GM19193 (cell line): ENCODE measurements at regions not wholly inside any gene's neighbourhood (a gene's known extent, or its start where the extent isn't known, plus 50 kb on each side); places are given as distances from the start of the nearest gene placed in this dataset.

ENCODE experiments used
- POLR2A ChIP-seq: IDR thresholded peaks from 4 replicates; pipeline ENCODE4 v1.6.1; 2011; ENCODE audit not compliant: insufficient read depth, insufficient read length; ENCODE audit errors: extremely low read depth

DNA sequence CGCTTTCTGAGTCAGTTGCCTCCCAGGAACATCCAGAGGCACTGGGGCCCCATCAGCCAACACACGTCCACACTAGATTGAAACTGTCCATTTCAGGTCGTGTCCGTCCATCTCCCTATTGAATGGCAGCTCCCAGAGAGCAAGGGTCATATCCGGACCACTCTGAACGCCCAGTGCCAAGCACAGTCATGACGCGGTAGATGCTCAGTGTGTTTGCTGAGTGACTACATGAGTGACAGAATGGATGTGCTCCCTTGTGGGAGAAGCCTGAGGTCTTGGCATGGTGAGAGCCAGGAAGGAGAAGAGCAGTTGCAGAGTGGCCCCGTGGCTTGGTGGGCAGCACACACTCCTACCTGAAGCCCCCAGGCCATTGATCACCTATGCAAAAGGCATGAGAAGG lies 92.5 kb upstream of the CUX1 start:
- TF ChIP-seq POLR2A: no peak

- no peak for TF ChIP-seq POLR2A
Observed at GRCh38 chr7:101725921-101726320, 91.5 kb upstream of the CUX1 start.

GRCh38 chr7:101727184-101727583 lies 90.2 kb upstream of the CUX1 start:
- TF ChIP-seq POLR2A: no peak

GRCh38 chr7:101728128-101728527 lies 89.3 kb upstream of the CUX1 start:
- TF ChIP-seq POLR2A: no peak

GRCh38 chr7:101729241-101729883 lies 88.1 kb upstream of the CUX1 start:
- TF ChIP-seq POLR2A: no peak

DNA sequence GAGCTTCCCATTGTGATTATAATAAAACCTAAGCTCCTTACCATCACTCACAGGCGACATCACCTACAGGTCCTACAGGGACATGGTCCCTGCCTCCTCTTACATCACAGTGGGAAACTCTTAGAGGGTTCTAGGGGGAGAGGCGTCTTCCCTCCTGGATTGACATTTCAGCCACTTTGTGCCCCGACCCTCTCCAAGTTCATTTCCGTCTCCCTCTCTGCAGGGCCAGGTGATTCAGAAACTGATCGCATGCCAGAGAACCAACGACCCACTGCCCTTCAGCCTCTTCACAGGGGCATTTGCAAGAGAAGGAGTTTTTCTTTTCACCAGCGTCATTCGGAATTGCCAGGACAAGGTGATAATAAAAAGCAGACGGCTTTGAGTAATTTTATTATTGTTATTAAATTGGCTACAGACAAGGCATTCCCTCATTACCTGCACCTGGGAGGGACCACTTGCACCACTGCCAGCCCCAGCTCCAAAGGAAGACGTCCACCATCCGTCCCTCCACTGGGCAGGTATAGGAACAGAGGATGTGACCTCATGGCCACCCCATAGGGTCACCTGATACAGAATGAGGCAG lies 85.8 kb upstream of the CUX1 start:
- no peak for TF ChIP-seq POLR2A

GRCh38 chr7:101733713-101734475 lies 83.5 kb upstream of the CUX1 start:
- peak; percentile 24 for TF ChIP-seq POLR2A

GRCh38 chr7:101736084-101736483 lies 81.3 kb upstream of the CUX1 start:
- no peak for TF ChIP-seq POLR2A

- no peak for TF ChIP-seq POLR2A
Observed at GRCh38 chr7:101739775-101740398, 77.5 kb upstream of the CUX1 start.

- no peak for TF ChIP-seq POLR2A
Observed at GRCh38 chr7:101740981-101741725, 76.3 kb upstream of the CUX1 start.

DNA sequence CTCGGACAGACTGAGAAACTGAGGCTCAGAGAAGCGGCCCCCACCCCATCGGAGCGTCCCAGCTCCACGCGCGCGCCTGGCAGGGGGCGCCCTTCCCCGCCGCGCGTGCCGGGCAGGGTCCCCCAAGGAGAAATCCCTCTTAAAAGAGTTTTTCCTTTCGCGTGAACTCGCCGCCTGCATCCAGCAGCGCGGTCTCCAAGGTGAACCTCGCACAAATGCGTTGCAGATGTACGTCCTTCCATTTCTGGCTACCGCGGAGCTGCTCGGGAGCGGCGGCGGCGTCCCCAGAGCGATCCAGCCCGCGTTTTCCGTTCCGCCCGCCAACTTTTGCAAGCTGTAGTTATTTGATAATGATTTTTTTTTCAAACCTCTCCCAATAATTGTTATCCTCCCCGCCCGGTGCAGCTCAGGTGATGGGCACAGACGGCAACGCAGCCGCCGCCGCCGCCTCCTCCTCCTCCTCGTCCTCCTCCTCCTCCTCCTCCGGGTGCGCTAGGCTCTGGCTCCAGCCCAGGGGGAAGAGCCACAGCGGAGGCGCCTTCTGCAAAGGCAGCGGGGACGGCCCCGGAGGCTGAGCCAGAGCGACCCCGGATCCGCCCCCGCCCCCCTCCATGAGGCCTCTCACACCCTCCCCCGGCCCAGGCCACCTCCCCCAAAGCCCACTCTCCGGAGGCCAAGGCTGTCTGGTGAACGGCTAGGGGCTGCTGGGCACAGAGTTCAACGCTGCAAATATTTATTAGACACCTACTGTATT lies 74.0 kb upstream of the CUX1 start:
- no peak for TF ChIP-seq POLR2A

DNA sequence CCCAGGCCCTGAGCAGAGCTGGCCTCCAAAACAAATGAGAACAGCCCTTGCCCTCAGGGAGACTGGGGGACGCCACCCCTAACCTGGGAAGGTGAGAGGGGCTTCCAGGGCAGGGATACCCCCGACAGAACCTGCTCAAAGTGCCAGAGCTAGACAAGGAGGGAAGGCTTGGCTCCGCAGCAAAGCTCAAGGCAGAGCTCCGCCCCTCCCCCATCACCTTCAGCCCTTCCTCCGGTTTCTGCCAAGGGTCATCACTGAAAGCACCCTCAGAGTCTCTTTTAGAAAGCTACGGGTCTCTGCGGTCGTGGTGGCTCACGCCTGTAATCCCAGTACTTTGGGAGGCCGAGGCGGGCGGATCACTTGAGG lies 73.4 kb upstream of the CUX1 start:
- TF ChIP-seq POLR2A: no peak

GRCh38 chr7:101744588-101744987 lies 72.8 kb upstream of the CUX1 start:
- no peak for TF ChIP-seq POLR2A

GRCh38 chr7:101746314-101746713 lies 71.1 kb upstream of the CUX1 start:
- no peak for TF ChIP-seq POLR2A
